Pulmonary artery endothelial cell (primary cell): ENCODE measurements at regions not wholly inside any gene's neighbourhood (a gene's known extent, or its start where the extent isn't known, plus 50 kb on each side); places are given as distances from the start of the nearest gene placed in this dataset.

Experiments used
- DNase-seq: peaks from one replicate; pipeline ENCODE4 v3.0.0-alpha.2; 2011; ENCODE audit warnings: low read depth, low spot score

- no peak for DNase-seq
Observed at GRCh38 chrX:97763981-97764380, 880.3 kb downstream of the RPA4 start.

- no peak for DNase-seq
Observed at GRCh38 chrX:97766501-97767095, 882.9 kb downstream of the RPA4 start.

- DNase-seq = no peak
Observed at GRCh38 chrX:97787311-97787710, 903.6 kb downstream of the RPA4 start.

- no peak for DNase-seq
Observed at GRCh38 chrX:97787849-97788248, 904.1 kb downstream of the RPA4 start.

DNA sequence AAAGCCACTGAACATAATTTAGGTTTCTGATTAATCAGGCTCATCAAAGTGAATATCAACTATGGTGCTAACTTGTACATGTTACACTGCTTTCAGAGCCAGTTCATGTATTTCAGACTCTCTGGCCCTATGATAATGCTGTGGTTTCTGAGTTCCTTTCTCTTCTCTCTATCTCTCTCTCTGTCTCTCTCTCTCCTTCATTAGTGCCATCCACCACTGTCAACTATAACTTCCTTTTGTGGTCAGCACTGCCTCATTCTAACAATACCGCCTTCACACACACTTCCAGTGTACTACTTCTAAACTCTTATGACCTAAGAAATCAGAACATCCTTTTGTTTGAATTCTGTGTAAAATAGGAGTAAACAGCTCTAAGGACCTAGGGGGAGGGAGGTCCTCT, 907.1 kb downstream of the RPA4 start:
- DNase-seq = no peak

GRCh38 chrX:97797076-97797475, 913.4 kb downstream of the RPA4 start:
- no peak for DNase-seq

- DNase-seq = no peak
Observed at GRCh38 chrX:97806238-97806637, 922.5 kb downstream of the RPA4 start.

GRCh38 chrX:97806946-97807345, 923.2 kb downstream of the RPA4 start:
- DNase-seq = no peak

- DNase-seq = no peak
Observed at GRCh38 chrX:97820170-97820569, 936.5 kb downstream of the RPA4 start.

DNA sequence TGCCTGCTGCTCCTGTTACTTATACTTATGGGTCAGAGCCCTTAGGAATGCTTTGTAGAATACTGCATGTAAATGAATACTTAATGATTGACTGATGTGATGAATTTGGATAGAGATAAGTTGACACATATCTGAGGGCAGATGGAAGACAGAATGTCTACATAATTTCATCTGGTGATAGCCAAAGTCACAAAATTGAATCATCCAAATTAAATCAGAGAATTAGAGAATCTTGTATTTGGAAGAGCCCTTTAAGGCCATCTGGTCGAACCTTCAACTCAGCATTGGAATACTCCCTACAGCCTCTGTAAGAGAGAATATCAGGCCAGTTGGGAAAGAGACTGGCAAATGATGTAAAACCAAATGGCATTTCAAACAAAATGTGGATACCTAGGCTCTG, 944.8 kb downstream of the RPA4 start:
- DNase-seq = no peak

- no peak for DNase-seq
Observed at GRCh38 chrX:97835969-97836368, 952.3 kb downstream of the RPA4 start.

GRCh38 chrX:97841544-97842179, 958.0 kb downstream of the RPA4 start:
- DNase-seq = no peak

- DNase-seq = no peak
Observed at GRCh38 chrX:97842468-97843199, 958.9 kb downstream of the RPA4 start.

- DNase-seq = no peak
Observed at GRCh38 chrX:97843200-97843811, 959.6 kb downstream of the RPA4 start.

- no peak for DNase-seq
Observed at GRCh38 chrX:97844161-97844560, 960.5 kb downstream of the RPA4 start.

- no peak for DNase-seq
Observed at GRCh38 chrX:97844943-97845342, 961.2 kb downstream of the RPA4 start.

DNA sequence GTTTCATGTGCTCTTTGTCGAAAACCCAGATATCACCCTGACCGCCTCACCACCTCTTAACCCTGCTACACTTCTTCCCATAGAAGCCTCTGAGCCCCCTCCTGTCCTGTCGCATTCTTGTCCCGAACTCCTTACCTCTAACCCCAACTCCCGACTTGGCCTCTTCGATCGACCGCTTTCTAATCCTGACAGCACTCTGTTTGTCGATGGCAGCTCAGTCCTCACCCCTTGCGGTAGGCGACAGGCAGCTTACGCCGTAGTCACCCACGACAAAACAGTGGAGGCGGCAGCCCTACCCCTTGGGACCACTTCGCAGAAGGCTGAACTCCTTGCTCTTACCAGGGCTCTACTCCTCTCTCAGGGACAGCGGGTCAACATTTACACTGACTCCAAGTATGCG, 961.7 kb downstream of the RPA4 start:
- no peak for DNase-seq

DNA sequence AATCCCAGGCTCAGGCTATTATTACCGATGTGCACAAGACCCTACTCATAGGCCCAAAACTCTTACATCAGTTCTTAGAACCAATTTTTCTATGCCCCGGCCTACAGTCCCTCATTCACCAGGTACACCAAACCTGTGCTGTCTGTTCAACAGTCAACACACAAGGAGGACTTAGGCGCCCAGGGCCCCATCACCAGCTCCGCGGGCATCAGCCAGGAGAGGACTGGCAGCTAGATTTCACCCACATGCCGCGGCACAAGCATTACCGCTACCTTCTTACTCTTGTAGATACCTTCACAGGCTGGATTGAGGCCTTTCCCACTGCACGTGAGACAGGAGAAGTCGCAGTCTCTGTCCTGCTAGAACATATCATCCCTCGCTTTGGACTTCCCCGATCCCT, 962.5 kb downstream of the RPA4 start:
- DNase-seq = no peak

GRCh38 chrX:97846718-97847237, 963.1 kb downstream of the RPA4 start:
- no peak for DNase-seq

DNA sequence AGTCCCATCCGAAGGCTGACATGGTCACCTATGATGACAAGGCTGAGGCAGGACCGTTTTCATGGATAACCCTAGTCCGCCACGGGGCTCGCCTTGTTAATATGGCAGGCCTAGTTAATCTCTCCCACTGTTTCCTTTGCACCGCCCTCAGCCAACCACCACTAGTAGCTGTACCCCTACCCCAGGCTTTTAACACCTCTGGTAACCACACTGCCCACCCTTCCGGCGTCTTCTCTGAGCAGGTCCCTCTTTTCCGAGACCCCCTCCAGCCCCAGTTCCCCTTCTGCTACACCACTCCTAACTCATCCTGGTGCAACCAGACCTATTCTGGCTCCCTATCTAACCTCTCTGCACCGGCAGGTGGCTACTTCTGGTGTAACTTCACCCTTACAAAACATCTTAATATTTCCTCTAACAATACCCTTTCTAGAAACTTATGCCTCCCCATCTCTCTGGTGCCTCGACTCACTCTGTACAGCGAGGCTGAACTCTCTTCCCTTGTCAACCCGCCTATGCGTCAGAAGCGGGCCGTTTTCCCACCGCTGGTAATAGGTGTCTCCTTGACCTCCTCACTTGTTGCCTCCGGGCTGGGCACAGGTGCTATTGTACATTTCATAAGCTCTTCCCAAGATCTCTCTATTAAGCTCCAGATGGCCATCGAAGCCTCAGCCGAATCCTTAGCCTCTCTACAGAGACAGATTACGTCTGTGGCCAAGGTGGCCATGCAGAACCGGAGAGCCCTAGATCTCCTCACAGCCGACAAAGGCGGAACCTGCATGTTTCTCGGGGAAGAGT, 964.4 kb downstream of the RPA4 start:
- no peak for DNase-seq

DNA sequence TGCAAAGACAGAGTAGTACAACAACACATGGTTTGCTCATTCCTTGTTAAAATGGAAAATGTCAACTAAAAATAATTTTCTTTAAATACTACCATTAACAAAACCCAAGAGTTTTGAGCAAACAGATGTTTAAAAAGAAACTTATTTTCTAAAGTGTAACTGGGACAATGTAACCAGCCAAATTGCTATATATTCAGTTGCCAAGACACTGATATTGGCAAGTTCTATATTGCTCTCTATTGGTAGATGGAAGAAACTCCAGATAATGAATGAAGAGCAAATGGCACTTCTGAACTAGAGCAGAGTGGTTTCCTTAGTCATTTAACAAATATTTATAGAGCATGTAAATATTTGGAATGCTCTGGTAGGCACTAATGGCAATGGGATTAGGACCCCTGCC, 966.2 kb downstream of the RPA4 start:
- no peak for DNase-seq
